GM19467 (cell line): ENCODE measurements at regions not wholly inside any gene's neighbourhood (a gene's known extent, or its start where the extent isn't known, plus 50 kb on each side); places are given as distances from the start of the nearest gene placed in this dataset.

ENCODE experiments used
- ATAC-seq: cut with Tn5 transposase; IDR thresholded peaks from one replicate; pipeline ENCODE4 v1.9.1; 2021; ENCODE audit warnings: mild to moderate bottlenecking, moderate library complexity; ENCODE audit not compliant: unreplicated experiment

DNA sequence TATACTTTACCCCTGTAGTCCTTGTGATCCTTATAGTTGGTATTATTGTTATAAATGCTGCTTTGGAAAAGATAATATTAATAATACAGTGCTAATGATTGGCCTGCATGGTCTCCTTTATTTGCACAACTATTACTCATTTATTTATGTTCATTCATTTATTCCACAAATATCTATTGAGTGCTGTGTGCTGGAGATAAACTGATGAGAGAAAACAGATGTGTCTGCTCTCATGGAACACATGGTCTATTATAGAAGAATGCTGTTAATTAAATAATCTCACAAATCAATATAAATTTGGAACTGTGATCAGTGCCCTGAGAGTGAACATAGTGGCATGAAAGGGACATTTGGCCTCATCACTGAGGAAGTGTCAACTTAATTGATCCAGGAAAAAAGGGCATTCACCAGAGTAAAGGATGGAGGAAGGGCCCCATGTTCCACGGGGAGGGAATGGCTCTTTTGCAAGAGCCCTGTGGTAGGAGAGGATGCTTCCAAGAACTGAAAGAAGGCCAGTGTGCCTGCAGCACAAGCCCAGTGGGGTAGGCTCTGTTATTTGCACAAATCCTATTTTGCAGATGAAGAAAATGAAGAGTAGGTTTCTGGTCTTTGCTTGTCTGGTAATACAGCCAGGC is 91.5 kb upstream of the STK39 start:
- ATAC-seq = no peak

DNA sequence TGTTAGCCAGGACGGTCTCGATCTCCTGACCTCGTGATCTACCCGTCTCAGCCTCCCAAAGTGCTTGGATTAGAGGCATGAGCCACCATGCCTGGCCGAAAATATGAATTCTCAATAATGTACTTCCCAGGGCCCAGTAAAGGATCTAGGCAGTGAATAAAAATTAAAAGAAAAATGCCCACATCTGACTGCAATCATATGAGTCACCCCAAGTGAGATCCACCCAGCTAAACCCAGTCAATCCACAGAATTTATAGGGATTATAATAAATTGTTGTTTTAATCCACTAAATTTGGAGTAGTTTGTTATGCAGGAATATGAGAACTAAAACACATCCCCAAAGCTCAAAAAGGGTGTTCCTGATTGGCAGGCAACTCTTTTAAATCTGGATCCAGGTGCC is 93.5 kb upstream of the STK39 start:
- no peak for ATAC-seq

DNA sequence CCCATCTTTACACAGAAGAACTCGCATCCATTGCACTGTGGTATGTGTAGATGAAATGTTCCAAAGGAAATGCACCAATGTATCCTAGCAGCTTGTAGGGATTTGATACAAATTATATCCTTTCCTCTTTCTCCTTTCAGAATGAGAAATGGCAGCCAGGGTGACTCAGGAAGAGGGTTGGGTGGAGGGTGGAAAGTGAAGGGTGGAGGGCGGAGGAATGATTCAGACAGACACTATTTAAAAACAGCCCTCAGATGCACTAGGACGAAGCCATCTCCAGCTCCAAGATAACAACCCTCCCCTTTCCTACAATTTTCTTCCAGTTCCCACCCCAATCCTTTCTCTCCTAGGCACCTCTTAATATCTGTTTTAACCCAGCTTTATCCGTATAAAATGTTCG is 96.2 kb upstream of the STK39 start:
- ATAC-seq = no peak

DNA sequence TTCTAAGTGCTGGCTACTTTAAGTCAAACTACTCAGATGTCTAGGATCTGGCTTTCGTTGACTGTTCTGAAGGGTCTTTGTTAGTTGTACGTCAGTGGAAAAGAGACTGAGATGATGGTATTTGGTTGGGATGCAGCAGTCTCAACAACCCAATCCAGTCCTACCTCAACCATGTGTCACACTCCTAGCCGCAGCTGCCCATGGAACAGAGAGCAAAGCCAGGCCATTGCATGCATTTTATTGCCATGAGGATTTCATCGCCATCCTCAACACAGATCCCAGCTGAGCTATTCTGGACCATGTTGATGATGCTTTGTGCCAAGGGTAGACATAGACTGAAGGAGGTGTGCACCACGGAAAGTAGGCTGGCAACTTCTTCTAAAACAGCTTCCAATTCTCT is 97.3 kb upstream of the STK39 start:
- no peak for ATAC-seq

DNA sequence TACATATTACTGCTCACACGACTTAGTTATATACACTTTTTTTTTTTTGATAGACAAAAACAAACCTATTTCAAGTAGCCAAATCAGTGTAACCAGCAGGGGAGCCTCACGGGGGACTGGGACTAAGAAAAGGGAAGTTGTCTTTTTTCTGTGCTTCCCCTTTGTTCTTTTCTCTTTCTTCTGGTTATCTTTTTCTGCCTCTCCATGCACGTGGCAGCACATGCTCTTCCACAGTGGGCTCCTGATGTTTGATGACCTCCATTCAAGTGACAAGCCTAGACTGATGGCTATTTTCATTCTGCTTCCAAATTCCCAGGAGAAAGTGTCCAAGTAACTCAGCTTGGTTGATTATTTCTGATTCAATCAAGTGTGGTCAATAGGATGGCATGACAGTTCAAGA is 98.2 kb upstream of the STK39 start:
- ATAC-seq = no peak

DNA sequence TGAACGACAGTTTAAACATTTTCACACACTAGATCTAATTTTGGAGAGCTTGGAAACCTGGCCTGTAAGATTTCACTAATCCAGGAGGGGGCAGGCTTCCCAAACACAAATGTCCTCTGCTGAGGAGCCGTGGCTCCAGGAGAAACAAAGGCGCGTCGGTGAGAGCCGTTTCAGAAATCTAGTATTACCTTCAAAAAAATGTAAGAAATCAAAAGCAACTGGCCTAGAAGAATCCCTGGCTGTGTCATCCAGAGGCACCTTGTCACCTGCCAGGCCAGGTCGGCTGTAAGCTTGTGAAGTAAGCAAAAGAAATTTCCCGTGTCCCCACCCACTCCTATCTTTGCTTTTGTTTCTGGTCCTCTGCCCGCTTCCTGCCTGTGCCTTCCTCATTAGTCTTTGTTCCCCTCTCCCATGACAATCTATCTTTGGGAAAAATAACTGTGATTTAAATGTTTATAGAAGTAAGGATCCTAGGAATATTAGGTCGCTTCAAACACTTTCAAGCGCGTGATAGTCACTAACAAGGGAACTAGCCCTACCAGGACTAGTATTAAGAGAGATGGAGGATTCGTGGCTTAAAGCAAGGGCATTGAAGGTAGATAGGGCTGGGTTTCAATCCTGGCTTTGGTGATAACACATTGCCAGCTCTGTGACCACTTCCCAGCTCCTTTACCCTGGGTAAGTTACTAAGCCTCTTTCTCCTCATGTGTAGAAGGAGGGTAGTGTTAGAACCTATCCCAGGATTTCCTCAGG is 99.5 kb upstream of the STK39 start:
- peak; percentile 71 for ATAC-seq

DNA sequence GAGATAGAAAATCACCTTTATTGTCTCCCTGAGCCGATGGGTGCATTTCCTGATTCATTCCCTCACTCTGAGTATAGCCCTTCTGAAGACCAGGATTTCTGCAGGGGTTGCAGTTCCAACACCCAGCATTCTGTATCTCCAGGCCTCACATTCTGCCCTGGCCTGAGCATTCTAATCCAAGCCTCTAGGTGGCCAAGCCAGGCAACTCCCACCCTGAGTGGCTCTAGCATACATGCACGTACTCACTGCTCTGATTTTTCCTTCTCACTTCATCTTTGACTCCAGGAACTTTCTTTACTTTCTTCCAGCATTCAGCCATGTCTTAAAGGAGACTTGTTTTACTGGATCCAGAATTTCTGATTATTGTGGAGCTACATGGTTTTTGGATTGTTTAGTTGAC is 100.7 kb upstream of the STK39 start:
- ATAC-seq = peak; percentile 49

DNA sequence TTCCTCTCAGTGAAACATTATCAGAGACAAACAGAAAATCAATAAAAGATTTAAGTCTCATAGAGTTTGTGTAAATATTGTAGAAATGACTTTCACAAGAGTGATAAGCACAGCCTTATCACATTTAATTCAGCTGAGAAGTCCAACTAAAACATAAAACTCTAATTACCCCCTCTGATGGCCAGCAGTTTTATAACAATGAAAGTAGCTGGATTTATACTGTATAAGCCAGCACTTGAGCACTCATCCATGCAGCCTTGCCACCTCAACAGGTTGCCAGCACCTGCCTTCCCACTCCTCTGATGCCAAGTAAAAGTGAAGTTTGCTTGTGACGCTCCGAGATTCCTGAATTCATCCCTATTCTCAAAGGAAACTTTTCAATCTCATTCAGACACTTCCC is 103.0 kb upstream of the STK39 start:
- no peak for ATAC-seq

DNA sequence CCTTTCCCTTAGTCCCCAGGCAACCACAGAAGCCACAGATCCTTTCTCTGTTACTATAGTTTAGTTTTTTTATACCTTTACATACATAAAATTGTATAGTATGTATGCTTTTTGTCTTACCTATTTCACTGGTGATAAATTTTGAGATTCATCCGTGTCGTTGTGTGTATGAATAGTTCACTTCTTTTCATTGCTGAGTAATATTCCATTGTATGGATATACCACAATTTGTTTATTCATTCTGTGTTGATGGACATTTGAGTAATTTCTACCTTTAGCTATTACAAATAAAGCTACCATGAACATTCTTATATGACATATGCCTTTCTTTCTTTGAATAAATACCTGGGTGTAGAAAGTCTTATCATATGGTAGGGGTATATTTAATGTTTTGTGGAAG is 102.8 kb upstream of the CERS6 start:
- ATAC-seq = no peak

DNA sequence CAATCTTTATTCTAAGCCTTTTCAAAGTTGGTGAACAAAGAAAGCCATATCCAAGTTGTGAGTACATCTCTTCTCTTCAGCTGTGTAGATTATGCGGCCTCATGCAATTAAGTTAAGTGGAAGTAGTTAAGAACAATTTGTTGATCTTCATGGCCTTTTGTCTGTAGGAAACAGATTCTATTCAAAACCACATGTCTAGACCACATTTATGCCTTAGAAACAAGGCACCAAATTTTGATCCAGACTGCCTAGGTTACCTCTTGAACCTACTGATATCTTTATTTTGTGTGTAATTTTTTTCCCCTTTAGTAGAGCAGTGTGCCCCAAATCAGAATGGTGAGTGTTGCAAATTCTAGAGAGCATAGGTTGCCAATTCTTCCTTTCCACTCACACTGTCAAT is 101.6 kb upstream of the CERS6 start:
- no peak for ATAC-seq

DNA sequence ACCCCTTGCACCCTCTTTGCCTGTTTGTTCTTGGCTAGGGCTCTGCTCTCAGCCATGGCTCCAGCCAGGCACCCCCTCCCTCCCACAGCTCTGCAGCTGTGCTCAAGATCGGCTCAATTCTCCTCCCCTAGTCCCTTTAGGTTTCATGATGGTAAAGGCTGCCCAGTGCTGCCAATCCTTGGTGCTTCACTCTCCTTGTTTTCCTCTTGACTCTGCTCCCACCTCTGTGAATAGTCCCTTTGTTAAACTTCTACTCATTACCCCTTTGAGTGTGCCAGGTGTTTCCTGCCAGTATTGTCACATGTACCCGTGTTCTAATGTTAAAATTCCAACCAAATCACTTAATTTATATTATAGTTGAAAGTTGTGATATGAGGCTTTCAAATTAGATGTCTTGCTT is 101.0 kb upstream of the CERS6 start:
- no peak for ATAC-seq

DNA sequence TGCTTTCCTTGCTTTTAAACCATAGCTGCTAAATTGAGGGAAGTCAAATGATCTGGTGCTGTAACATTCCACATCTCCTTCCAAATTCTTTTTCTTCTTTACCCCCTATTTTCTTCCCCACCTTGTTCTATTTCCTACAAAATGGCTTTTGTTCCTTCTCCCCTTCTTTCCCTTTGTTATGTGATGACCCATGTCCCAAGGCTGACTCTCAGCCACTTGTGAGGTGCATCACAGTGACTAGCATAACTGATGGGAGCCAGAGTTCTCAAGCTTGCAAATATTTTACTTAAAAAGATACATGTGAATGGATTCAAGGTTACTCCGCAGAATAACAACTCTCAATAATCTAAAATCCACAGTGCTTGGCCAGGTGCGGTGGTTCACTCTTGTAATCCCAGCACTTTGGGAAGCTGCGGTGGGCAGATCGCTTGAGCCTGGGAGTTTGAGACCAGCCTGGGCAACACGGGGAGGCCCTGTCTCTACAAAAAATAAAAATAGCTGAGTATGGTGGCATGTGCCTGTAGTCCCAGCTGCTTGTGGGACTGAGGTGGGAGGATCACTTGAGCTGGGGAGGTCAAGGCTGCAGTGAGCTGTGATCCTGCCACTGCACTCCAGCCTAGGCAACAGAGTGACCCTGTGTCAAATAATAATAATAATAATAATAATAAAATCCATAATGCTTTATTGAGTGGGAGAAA is 100.1 kb upstream of the CERS6 start:
- no peak for ATAC-seq

DNA sequence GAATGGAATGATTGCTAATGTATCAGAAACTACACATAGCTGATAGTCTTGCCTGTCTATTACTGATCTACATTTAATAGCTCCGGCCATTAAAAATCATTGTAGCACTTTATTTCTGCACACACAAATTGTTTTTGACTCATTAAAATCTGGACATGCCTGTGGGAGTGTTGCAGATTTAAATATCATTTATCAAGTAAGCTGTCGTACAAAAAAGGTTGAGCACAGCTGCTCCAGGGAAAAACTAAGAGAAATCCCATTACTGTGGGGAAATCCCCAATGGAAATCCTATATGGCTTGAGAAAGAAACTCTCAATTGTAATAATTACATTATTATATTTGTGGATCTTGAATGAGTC is 99.6 kb upstream of the CERS6 start:
- no peak for ATAC-seq

DNA sequence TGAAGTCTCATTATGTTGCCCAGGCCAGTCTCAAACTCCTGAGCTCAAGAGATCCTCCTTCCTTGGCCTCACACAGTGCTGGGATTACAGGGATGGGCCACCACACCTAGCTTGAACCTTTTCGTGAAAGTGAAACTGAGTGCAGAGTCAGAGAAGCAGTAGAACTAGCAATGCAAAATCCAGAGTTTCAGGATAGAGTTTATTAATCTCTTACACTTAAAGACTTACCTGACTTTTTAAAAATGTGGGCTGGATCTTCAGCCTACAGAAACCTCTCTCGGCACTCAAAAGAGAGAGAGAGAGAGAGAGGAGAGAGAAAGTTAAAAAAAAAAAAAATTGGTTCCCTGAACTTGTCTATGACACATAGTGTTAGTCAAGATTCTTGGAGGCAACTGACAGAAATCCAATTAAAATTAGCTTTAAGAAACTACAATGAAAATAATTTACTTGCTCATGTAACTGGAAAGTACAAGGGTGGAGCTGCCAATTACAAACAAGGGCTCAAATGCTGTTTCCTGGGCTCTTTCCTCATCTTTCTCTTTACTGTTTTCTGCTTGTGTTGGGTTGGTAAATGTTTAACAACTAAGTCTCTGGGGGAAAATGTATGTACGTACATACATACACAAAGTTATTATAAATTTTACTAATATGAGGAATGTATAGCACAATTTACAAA is 98.1 kb upstream of the CERS6 start:
- ATAC-seq = no peak

DNA sequence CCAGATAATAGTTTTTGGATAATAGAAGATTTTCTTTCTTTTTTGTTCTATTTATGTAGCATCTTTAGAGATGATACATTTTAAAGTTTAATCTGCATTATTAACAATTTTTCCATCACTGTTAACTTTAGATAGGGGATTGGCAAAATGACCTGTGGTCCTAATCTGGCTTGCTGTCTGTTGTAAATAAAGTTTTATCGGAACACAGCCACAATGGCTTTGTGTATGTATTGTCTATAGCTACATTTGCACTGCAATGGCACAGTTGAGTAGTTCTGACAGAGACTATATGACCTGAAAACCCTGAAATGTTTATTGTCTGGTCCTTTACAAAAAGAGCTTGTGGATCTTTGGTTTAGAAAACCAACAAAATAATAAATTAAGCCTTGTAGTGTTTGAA is 97.0 kb upstream of the CERS6 start:
- no peak for ATAC-seq

DNA sequence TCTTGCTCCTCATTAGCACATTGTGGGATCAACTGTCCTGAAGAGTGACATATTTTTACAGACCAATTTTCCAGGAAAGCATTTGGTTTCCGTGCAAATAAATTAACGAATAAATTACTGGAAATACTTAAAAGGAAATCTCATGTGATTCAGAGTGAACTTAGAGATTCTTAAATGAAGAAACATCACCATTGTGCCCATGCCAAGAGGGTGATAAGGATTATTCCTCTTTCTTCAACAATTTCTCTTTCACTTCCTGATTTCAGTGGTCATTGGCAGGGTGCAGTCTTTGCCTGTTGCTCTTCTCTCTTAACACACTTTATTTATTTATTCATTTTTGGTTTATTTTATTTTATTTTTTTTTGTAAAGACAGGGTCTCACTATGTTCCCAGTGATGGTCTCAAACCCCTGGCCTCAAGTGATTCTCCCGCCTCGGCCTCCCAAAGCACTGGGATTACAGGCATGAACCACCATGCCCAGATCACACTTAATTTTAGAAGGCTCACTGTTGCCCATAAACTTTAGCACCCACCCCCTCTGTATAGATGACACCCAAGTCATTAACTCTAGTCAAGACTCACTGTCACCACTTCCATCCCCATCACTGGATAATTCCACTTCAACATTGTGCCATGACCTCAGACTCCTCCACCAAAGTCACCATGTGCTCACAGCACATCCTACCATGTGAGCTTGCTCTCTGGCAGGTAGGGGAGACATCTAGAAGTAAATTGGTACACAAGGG is 92.6 kb upstream of the CERS6 start:
- ATAC-seq = no peak

DNA sequence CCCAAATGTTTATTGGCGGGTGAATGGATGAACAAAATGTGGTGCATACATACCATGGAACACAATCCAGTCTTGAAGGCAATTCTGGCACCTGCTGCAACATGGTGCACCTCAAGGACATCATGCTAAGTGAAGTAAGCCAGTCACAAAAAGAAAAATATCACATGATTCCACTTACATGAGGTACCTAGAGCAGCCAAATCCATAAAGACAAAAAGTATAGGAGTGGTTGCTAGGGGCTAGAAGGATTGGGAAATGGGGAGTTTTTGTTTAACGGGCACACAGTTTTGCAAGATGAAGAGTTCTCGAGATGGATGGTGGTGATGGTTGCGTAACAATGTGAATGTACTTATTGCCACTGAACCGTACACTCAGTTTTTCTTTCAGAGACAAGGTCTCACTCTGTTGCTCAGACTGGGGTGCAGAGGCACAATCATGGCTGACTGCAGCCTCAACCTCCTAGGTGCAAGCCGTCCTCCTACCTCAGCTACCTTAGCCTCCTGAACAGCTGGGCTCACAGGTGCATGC is 90.9 kb upstream of the CERS6 start:
- no peak for ATAC-seq

DNA sequence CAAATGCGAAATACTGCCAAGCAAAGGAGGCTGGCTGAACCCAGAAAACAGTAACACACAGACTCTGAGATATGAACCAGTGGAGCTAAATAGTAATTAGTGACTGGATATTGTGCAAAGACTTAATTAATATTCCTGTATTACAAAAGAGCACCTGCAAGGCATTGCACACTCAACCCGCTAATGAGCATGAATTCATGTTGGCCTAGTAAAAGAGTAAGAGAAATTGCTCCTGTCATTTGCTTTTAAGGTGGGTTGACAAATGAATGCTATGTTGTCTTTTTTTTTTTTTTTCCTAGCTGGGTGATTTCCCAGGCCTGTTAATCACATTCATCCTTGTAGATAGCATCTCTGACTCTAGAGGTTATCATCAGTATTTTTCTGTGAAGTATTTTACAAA is 87.0 kb upstream of the CERS6 start:
- no peak for ATAC-seq

DNA sequence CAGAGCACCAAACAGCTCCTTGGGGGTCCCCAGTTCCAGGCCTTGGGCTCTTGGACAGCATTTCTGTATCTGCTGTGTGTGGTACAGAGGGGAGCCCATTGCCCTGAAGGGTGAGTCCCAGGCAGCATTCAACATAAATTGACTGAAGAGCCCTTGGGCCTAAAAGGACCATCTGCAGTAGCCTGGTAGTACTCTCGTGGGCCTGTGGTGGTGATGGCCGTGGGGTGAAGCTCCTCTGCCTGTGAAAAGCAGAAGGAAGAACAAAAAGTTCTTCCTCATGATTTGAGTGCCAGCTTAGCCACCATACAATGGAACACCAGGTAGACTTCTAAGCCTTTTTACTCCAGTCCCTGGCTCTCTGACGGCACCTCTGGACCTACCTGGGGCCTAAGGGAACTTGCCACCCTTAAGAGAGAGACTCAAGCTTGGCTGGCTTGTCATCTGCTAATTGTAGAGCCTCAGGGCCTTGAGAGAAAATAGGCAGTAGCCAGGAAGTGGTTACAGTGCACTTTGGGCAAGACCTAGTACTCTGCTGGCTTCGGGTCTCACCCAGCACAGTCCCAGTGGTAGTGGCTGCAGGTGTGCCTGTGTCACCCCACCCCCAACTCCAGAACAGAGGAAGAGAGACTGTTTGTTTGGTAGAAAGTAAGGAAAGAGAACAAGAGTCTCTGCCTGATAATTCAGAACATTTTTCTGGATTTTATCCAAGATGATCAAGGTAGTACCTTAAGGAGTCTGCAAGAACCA is 84.6 kb upstream of the CERS6 start:
- ATAC-seq = peak; percentile 96

DNA sequence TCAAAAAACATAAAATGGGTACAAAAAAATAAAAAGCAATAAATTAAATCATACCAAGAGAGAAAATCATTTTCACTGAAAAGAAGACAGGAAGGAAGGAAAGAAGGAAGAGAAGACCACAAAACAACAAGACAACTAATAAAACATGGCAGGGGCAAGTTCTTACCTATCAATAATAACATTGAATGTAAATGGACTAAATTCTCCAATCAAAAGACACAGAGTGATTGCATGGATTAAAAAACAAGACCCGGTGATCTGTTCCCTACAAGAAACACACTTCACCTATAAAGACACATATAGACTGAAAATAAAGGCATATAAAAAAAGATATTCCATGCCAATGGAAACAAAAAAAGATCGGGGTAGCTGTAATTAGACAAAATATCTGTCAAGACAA is 82.6 kb upstream of the CERS6 start:
- ATAC-seq = no peak
